PC-9 (cell line): ENCODE measurements at regions not wholly inside any gene's neighbourhood (a gene's known extent, or its start where the extent isn't known, plus 50 kb on each side); places are given as distances from the start of the nearest gene placed in this dataset.

ENCODE experiments used
- BruUV-seq: library from RNA; stranded (reverse); fragments of 400-500 nt; replicated peaks from 2 replicates; lab custom pipeline; 2021; lab: Mats Ljungman, UMichigan
- CTCF ChIA-PET: fragments of 300-600 bp; sonication (Branson Sonifier 250); formaldehyde crosslinking; loops from one replicate; lab custom pipeline; 2022; ENCODE audit warnings: antibody characterized with exemption; lab: Charles Lee
- POLR2A ChIA-PET: fragments of 300-600 bp; sonication (Branson Sonifier 250); formaldehyde crosslinking; loops from one replicate; lab custom pipeline; 2022; ENCODE audit warnings: antibody characterized with exemption; ENCODE audit not compliant: unreplicated experiment; lab: Charles Lee
- DNase-seq, 2 experiments: peaks; one replicate each; pipeline versions ENCODE4 v3.0.0 to v3.0.0-alpha.2; 2015 to 2022; ENCODE audit warnings: mixed read lengths in 1 of 2
- H2AFZ ChIP-seq: fragments of 200-600 bp; sonication (generic); 2 replicates; pipeline ENCODE4 v1.8.1; 2017; ENCODE audit warnings: antibody characterized with exemption
- H3F3A ChIP-seq: fragments of 200-600 bp; sonication (generic); 2 replicates; pipeline ENCODE4 v1.8.1; 2017; ENCODE audit warnings: antibody characterized with exemption, mild to moderate bottlenecking, low read depth; ENCODE audit not compliant: insufficient read depth
- H3K27ac ChIP-seq: fragments of 200-600 bp; sonication (generic); 2 replicates; pipeline ENCODE4 v1.6.1; 2016; ENCODE audit warnings: mixed run types
- H3K27me3 ChIP-seq: fragments of 200-600 bp; sonication (generic); 2 replicates; pipeline ENCODE4 v1.6.1; 2016; ENCODE audit warnings: low read depth, mixed run types; ENCODE audit not compliant: insufficient read depth
- H3K36me3 ChIP-seq: fragments of 200-600 bp; sonication (generic); 2 replicates; pipeline ENCODE4 v1.6.1; 2016; ENCODE audit warnings: low read depth, mixed run types
- H3K4me1 ChIP-seq: fragments of 200-600 bp; sonication (generic); replicated peaks from 2 replicates; pipeline ENCODE4 v1.6.1; 2016; ENCODE audit warnings: mixed run types; ENCODE audit not compliant: insufficient read depth
- H3K4me2 ChIP-seq: fragments of 200-600 bp; sonication (generic); 2 replicates; pipeline ENCODE4 v1.6.1; 2017; ENCODE audit warnings: mixed run types
- H3K4me3 ChIP-seq: fragments of 200-600 bp; sonication (generic); 2 replicates; pipeline ENCODE4 v1.6.1; 2016; ENCODE audit warnings: mixed run types
- H3K79me2 ChIP-seq: fragments of 200-600 bp; sonication (generic); 2 replicates; pipeline ENCODE4 v1.6.1; 2017; ENCODE audit warnings: low read depth, mixed run types
- H3K9me2 ChIP-seq: fragments of 200-600 bp; sonication (generic); 2 replicates; pipeline ENCODE4 v1.8.1; 2017; ENCODE audit warnings: mild to moderate bottlenecking; ENCODE audit not compliant: insufficient read depth
- H3K9me3 ChIP-seq: fragments of 200-600 bp; sonication (generic); 2 replicates; pipeline ENCODE4 v1.8.1; 2016; ENCODE audit warnings: low read depth; ENCODE audit not compliant: insufficient read depth
- H4K20me1 ChIP-seq: fragments of 200-600 bp; sonication (generic); 2 replicates; pipeline ENCODE4 v1.8.1; 2017; ENCODE audit not compliant: insufficient read depth
- EZH2 ChIP-seq: fragments of 200-600 bp; sonication (generic); IDR thresholded peaks from 2 replicates; pipeline ENCODE4 v1.8.0; 2017; ENCODE audit warnings: antibody characterized with exemption, low read depth
- intact Hi-C: fragments of 100-400 bp; cut with micrococcal nuclease; formaldehyde crosslinking; loops from one replicate; pipeline ENCODE4 v1.10.0; 2022; ENCODE audit not compliant: unreplicated experiment
- TF ChIP-seq, protein P1 (sequence below): fragments of 200-600 bp; sonication (generic); conservative IDR thresholded peaks from 2 replicates; pipeline ENCODE4 v1.6.1; 2017; ENCODE audit warnings: mixed run types, antibody characterized with exemption, mild to moderate bottlenecking, moderate library complexity

- Histone ChIP-seq H3K27ac (no peak overlapping the region), H3F3A (no peaks in the 10 kb centered on the region), H3K4me1 (no peaks in the 10 kb centered on the region), H3K9me2 (no peaks in the 10 kb centered on the region), H3K79me2 (no peaks in the 10 kb centered on the region), H3K4me3 (no peak overlapping the region), H3K36me3 (no peaks in the 10 kb centered on the region), H2AFZ (no peak overlapping the region), H3K4me2 (no peak overlapping the region), H3K9me3 (peaks cover 6% of the 10 kb centered on the region; the same call in 1 of the 2 replicates), H4K20me1 (no peaks in the 10 kb centered on the region), H3K27me3 (no peaks in the 10 kb centered on the region)
- ChIA-PET CTCF (no interaction called here), POLR2A (no interaction called here)
- no peak for TF ChIP-seq EZH2
- TF ChIP-seq, protein P1, sequence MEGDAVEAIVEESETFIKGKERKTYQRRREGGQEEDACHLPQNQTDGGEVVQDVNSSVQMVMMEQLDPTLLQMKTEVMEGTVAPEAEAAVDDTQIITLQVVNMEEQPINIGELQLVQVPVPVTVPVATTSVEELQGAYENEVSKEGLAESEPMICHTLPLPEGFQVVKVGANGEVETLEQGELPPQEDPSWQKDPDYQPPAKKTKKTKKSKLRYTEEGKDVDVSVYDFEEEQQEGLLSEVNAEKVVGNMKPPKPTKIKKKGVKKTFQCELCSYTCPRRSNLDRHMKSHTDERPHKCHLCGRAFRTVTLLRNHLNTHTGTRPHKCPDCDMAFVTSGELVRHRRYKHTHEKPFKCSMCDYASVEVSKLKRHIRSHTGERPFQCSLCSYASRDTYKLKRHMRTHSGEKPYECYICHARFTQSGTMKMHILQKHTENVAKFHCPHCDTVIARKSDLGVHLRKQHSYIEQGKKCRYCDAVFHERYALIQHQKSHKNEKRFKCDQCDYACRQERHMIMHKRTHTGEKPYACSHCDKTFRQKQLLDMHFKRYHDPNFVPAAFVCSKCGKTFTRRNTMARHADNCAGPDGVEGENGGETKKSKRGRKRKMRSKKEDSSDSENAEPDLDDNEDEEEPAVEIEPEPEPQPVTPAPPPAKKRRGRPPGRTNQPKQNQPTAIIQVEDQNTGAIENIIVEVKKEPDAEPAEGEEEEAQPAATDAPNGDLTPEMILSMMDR: no peak
- no TSS peak for BruUV-seq
- intact Hi-C loops: no loop called here
- DNase-seq: no peak
These were observed 443.3 kb downstream of the MN1 start for GRCh38 chr22:27358096-27358870.

- Histone ChIP-seq H3K9me2 (no peaks in the 10 kb centered on the region), H4K20me1 (no peaks in the 10 kb centered on the region), H2AFZ (no peak overlapping the region), H3K27me3 (no peaks in the 10 kb centered on the region), H3K79me2 (no peaks in the 10 kb centered on the region), H3K36me3 (no peaks in the 10 kb centered on the region), H3K27ac (no peak overlapping the region), H3F3A (no peaks in the 10 kb centered on the region), H3K4me1 (no peaks in the 10 kb centered on the region), H3K9me3 (no peaks in the 10 kb centered on the region), H3K4me3 (no peak overlapping the region), H3K4me2 (no peak overlapping the region)
- DNase-seq: no peak
- intact Hi-C loops: no loop called here
- no TSS peak for BruUV-seq
- TF ChIP-seq, protein P1: no peak
- no peak for TF ChIP-seq EZH2
- CTCF ChIA-PET: no interaction called here
- POLR2A ChIA-PET: no interaction called here
These were observed 431.3 kb downstream of the MN1 start for GRCh38 chr22:27370269-27370668.

DNA sequence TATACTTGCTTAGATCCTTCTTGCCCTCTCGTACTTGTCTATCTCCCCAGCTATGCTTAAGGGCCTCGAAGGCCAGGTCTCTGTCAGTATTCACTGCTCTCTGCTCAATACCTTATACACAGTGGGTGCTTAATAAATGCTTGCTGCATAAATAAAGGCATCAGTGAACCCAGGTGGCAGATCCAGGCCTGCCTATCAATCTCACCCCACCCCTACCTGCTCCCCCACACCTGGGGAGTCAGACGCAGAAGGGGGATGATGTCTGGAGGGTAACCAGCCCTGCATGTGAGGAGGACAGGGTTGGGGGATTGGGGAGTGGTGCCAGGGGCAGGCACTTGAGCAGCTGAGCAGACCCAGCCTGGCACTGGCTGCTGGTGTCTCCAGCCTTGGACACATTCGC lies 430.6 kb downstream of the MN1 start:
- POLR2A ChIA-PET: no interaction called here
- Histone ChIP-seq H3F3A (no peaks in the 10 kb centered on the region), H3K4me1 (no peaks in the 10 kb centered on the region), H3K4me3 (no peak overlapping the region), H2AFZ (no peak overlapping the region), H4K20me1 (no peaks in the 10 kb centered on the region), H3K79me2 (no peaks in the 10 kb centered on the region), H3K9me2 (no peaks in the 10 kb centered on the region), H3K9me3 (no peaks in the 10 kb centered on the region), H3K27ac (no peak overlapping the region), H3K27me3 (no peaks in the 10 kb centered on the region), H3K36me3 (no peaks in the 10 kb centered on the region), H3K4me2 (no peak overlapping the region)
- BruUV-seq: no TSS peak
- intact Hi-C loops: no loop called here
- DNase-seq: no peak
- TF ChIP-seq EZH2: no peak
- TF ChIP-seq, protein P1: no peak
- CTCF ChIA-PET: no interaction called here
